B cell (primary cell): ENCODE measurements at regions not wholly inside any gene's neighbourhood (a gene's known extent, or its start where the extent isn't known, plus 50 kb on each side); places are given as distances from the start of the nearest gene placed in this dataset.

Source experiments
- ATAC-seq: fragments of 200-7000 bp; cut with Tn5 transposase; one replicate; pipeline ENCODE4 v1.10.0; 2021; ENCODE audit warnings: low read depth, mild to moderate bottlenecking, moderate number of reproducible peaks, moderate library complexity
- CTCF ChIA-PET: fragments of 350-600 bp; sonication (Branson Sonifier 250); formaldehyde crosslinking; loops from one replicate; lab custom pipeline; 2021; ENCODE audit warnings: antibody characterized with exemption, inconsistent platforms; lab: Charles Lee
- POLR2A ChIA-PET: fragments of 350-600 bp; sonication (Branson Sonifier 250); formaldehyde crosslinking; loops from one replicate; lab custom pipeline; 2021; ENCODE audit warnings: antibody characterized with exemption; lab: Charles Lee
- DNase-seq: peaks from one replicate; pipeline ENCODE4 v3.0.0; 2013
- H2AFZ ChIP-seq: 2 replicates; pipeline ENCODE4 v1.6.1; 2012; ENCODE audit warnings: mild to moderate bottlenecking, low read depth, low read length; ENCODE audit not compliant: insufficient read depth, poor library complexity, severe bottlenecking
- H3K27ac ChIP-seq, 2 donors: 1 replicate in 1 of 2; 2 replicates in 1 of 2; pipeline ENCODE4 v1.5.1; 2012 to 2013; ENCODE audit warnings: low read length in 2 of 2, mild to moderate bottlenecking in 2 of 2, moderate library complexity in 1 of 2
- H3K27me3 ChIP-seq, 4 experiments: fragments of 200-600 bp in 1 of 4; sonication (generic) in 1 of 4; replicated peaks in 1 of 4; 1 replicate in 2 of 4; 2 replicates in 2 of 4; pipeline versions ENCODE4 v1.6.1 to v1.7.0; 2013 to 2016; ENCODE audit warnings: low read length in 3 of 4, mild to moderate bottlenecking in 2 of 4, mixed read lengths in 1 of 4, moderate library complexity in 1 of 4; ENCODE audit not compliant: insufficient read depth in 4 of 4, control insufficient read depth in 3 of 4; ENCODE audit errors: control extremely low read depth in 1 of 4
- H3K36me3 ChIP-seq, 2 experiments: replicated peaks in 1 of 2; 1 replicate in 1 of 2; 2 replicates in 1 of 2; pipeline versions ENCODE4 v1.6.1 to v1.7.1; 2013; ENCODE audit warnings: low read length in 1 of 2; ENCODE audit not compliant: insufficient read depth in 2 of 2, control insufficient read depth in 1 of 2; ENCODE audit errors: control extremely low read depth in 1 of 2, extremely low read depth in 1 of 2
- H3K4me1 ChIP-seq, 2 donors: fragments of 200-600 bp in 1 of 2; sonication (generic) in 1 of 2; 1 replicate in 1 of 2; 2 replicates in 1 of 2; pipeline versions ENCODE4 v1.5.1 to v1.6.1; 2013 to 2017; ENCODE audit warnings: low read length in 2 of 2; ENCODE audit not compliant: control insufficient read depth in 2 of 2, insufficient read depth in 2 of 2
- H3K4me2 ChIP-seq: replicated peaks from 2 replicates; pipeline ENCODE3; 2012; ENCODE audit warnings: mild to moderate bottlenecking, low read depth, low read length; ENCODE audit not compliant: poor library complexity, severe bottlenecking
- H3K4me3 ChIP-seq, 5 experiments: fragments of 200-600 bp in 1 of 5; sonication (generic) in 1 of 5; 1 replicate in 3 of 5; 2 replicates in 2 of 5; pipeline versions ENCODE4 v1.5.1 to v1.7.0; 2011 to 2016; ENCODE audit warnings: low read length in 4 of 5, mild to moderate bottlenecking in 4 of 5, low read depth in 2 of 5, control low read depth in 1 of 5, moderate library complexity in 1 of 5; ENCODE audit not compliant: insufficient read depth in 1 of 5; ENCODE audit errors: control extremely low read depth in 1 of 5, extremely low read depth in 1 of 5
- H3K79me2 ChIP-seq: fragments of 200-600 bp; sonication (generic); one replicate; pipeline ENCODE4 v1.6.0; 2016; ENCODE audit warnings: low read length; ENCODE audit not compliant: control insufficient read depth, insufficient read depth
- H3K9ac ChIP-seq: fragments of 200-600 bp; sonication (generic); 2 replicates; pipeline ENCODE4 v1.6.1; 2017; ENCODE audit warnings: mild to moderate bottlenecking, low read length, moderate library complexity
- H3K9me3 ChIP-seq, 3 donors: one replicate each; pipeline versions ENCODE4 v1.6.1 to v1.7.1; 2013; ENCODE audit warnings: low read length in 2 of 3; ENCODE audit not compliant: control insufficient read depth in 2 of 3, insufficient read depth in 1 of 3; ENCODE audit errors: control extremely low read depth in 1 of 3
- H4K20me1 ChIP-seq: 2 replicates; pipeline ENCODE4 v1.6.0; 2012; ENCODE audit warnings: mild to moderate bottlenecking, low read length; ENCODE audit not compliant: insufficient read depth, control insufficient read depth, poor library complexity, severe bottlenecking
- H3K27ac Mint-ChIP-seq: one replicate; pipeline ENCODE4 v1.8.0; 2021; ENCODE audit warnings: mixed read lengths
- H3K27me3 Mint-ChIP-seq: one replicate; pipeline ENCODE4 v1.8.0; 2021; ENCODE audit warnings: mixed read lengths
- H3K4me1 Mint-ChIP-seq: one replicate; pipeline ENCODE4 v1.8.0; 2021; ENCODE audit warnings: mixed read lengths
- H3K4me3 Mint-ChIP-seq: one replicate; pipeline ENCODE4 v1.8.0; 2021; ENCODE audit warnings: mixed read lengths
- H3K9me3 Mint-ChIP-seq: one replicate; pipeline ENCODE4 v1.8.0; 2022; ENCODE audit warnings: mixed read lengths; ENCODE audit not compliant: insufficient read depth
- CTCF ChIP-seq: fragments of 200-600 bp; IDR thresholded peaks from one replicate; pipeline ENCODE4 v1.8.0; 2022; ENCODE audit warnings: antibody characterized with exemption, mild to moderate bottlenecking
- EZH2 ChIP-seq: IDR thresholded peaks from 2 replicates; pipeline ENCODE4 v1.6.1; 2012; ENCODE audit warnings: borderline replicate concordance, low read depth, mild to moderate bottlenecking, moderate library complexity, low read length; ENCODE audit not compliant: insufficient read depth, poor library complexity, severe bottlenecking
- WGBS: methylation state at CpG from one replicate; pipeline ENCODE4 v1.1.5; 2013; ENCODE audit warnings: missing lambda C conversion rate; ENCODE audit not compliant: insufficient coverage; 5-methylcytosine and 5-hydroxymethylcytosine counted together
- intact Hi-C: fragments of 100-400 bp; cut with micrococcal nuclease; formaldehyde crosslinking; loops from one replicate; pipeline ENCODE4 v1.10.0; 2022

- no peak overlapping the region for H3K27ac Mint-ChIP-seq
- H3K27me3 Mint-ChIP-seq = peaks cover 12% of the 10 kb centered on the region
- H3K79me2 ChIP-seq = no peaks in the 10 kb centered on the region
- H3K4me1 ChIP-seq = no peaks in the 10 kb centered on the region
- intact Hi-C loops = no loop called here
- no peak overlapping the region for H3K4me2 ChIP-seq
- H3K4me3 ChIP-seq = no peak overlapping the region
- no peak overlapping the region for H3K27ac ChIP-seq
- H4K20me1 ChIP-seq = no peaks in the 10 kb centered on the region
- no peaks in the 10 kb centered on the region for H3K9me3 ChIP-seq
- DNase-seq = no peak
- H3K36me3 ChIP-seq = no peaks in the 10 kb centered on the region
- no CpG with 5 or more reads among the region's 1 CpG for WGBS
- H3K4me1 Mint-ChIP-seq = no peaks in the 10 kb centered on the region
- H2AFZ ChIP-seq = no peak overlapping the region
- ChIA-PET POLR2A (no interaction called here), CTCF (no interaction called here)
- TF ChIP-seq CTCF (no peak), EZH2 (no peak)
- peaks cover 0 to 3% (median 0%) of the 10 kb centered on the region in 4 experiments for H3K27me3 ChIP-seq
- no peak overlapping the region for H3K9ac ChIP-seq
- ATAC-seq = no peak
- peaks cover 3% of the 10 kb centered on the region for H3K9me3 Mint-ChIP-seq
- H3K4me3 Mint-ChIP-seq = no peak overlapping the region
Measured at GRCh38 chr15:51156957-51157356, 62.3 kb upstream of the TNFAIP8L3 start.

GRCh38 chr15:51155891-51156290 is 61.2 kb upstream of the TNFAIP8L3 start:
- 36% methylated on average over 7 of the region's 7 CpGs for WGBS
- POLR2A ChIA-PET = no interaction called here
- no peak overlapping the region for H3K4me3 Mint-ChIP-seq

More at GRCh38 chr15:51155891-51156290, 61.2 kb upstream of the TNFAIP8L3 start:
- H3K27ac ChIP-seq = no peak overlapping the region
- peaks cover 12% of the 10 kb centered on the region for H3K27me3 Mint-ChIP-seq
- intact Hi-C loops = no loop called here
- no peak overlapping the region for H3K27ac Mint-ChIP-seq
- H3K9me3 Mint-ChIP-seq = peaks cover 3% of the 10 kb centered on the region
- no peaks in the 10 kb centered on the region for H4K20me1 ChIP-seq
- no peaks in the 10 kb centered on the region for H3K9me3 ChIP-seq
- TF ChIP-seq CTCF (no peak), EZH2 (no peak)
- no peaks in the 10 kb centered on the region for H3K4me1 Mint-ChIP-seq
- no peaks in the 10 kb centered on the region for H3K36me3 ChIP-seq
- no peak overlapping the region for H3K4me3 ChIP-seq
- H3K4me1 ChIP-seq = no peaks in the 10 kb centered on the region
- no peak overlapping the region for H3K4me2 ChIP-seq
- DNase-seq = no peak
- no peak overlapping the region for H2AFZ ChIP-seq
- CTCF ChIA-PET = no interaction called here
- H3K9ac ChIP-seq = no peak overlapping the region
- ATAC-seq = no peak
- H3K27me3 ChIP-seq = peaks cover 0 to 3% (median 0%) of the 10 kb centered on the region in 4 experiments
- H3K79me2 ChIP-seq = no peaks in the 10 kb centered on the region
